ENCODE measurements at regions not wholly inside any gene's neighbourhood (a gene's known extent, or its start where the extent isn't known, plus 50 kb on each side); places are given as distances from the start of the nearest gene placed in this dataset.

DNA sequence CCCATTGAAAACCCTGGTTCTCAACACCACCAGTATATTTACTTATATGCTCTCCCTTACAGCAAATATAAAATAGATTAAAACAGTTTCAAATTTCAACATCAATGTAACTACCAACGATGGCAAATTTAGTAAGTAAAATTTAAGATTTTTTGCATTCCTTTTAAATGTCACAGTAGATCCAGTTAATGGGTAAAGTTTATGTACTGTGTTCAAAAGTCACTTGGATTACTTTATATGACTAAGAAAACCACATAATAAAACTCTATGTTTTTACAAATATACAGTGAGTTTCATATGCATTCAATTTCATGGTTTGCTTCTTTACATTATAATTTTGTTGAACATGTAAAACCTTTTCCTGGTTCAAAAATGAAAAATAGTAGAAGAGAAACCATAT, 364.6 kb downstream of the AASDHPPT start:
- H3K9me3 Mint-ChIP-seq: no peaks in the 10 kb centered on the region
- intact Hi-C loops (cut with micrococcal nuclease): no loop called here
- no peak overlapping the region for H3K4me3 Mint-ChIP-seq
- H3K36me3 Mint-ChIP-seq: no peaks in the 10 kb centered on the region
- H3K27ac Mint-ChIP-seq: no peak overlapping the region
- ChIA-PET POLR2A (no interaction called here), CTCF (no interaction called here)
- no peak for DNase-seq
- no peaks in the 10 kb centered on the region for H3K4me1 Mint-ChIP-seq (ENCODE audit: low read depth)
- H3K27me3 Mint-ChIP-seq: no peaks in the 10 kb centered on the region

- intact Hi-C loops (cut with micrococcal nuclease): no loop called here
- Mint-ChIP-seq H3K4me1 (ENCODE audit: low read depth) (no peaks in the 10 kb centered on the region), H3K9me3 (no peaks in the 10 kb centered on the region), H3K4me3 (no peak overlapping the region), H3K27me3 (no peaks in the 10 kb centered on the region), H3K27ac (no peak overlapping the region), H3K36me3 (no peaks in the 10 kb centered on the region)
- POLR2A ChIA-PET: no interaction called here
- CTCF ChIA-PET: interaction anchor here (0.7 kb wide), 1 partner anchor 18 kb away, joined by 4 read pairs; no protein-coding TSS in a partner anchor
- DNase-seq: no peak
Observed at GRCh38 chr11:106446302-106446701, 368.8 kb downstream of the AASDHPPT start.

DNA sequence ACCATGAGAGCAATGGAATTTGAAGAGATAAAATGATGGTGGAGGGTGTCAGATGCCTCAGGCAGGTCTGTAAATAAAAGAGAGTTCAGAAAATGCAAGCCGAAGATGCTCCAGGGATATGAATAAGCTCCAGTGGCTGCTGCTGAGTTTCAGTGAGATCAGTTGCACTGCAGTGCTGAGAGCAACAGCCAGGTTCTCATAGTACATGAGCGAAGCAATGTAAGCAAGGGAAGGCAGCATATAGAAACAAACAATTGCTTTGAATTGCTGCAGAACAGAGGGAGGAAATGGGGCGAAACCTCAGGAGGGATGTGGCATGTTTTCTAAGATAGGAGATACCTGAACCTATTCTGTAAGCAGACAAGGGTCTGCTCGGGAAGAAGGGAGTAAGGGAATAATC, 369.5 kb downstream of the AASDHPPT start:
- H3K9me3 Mint-ChIP-seq: no peaks in the 10 kb centered on the region
- no peaks in the 10 kb centered on the region for H3K4me1 Mint-ChIP-seq (ENCODE audit: low read depth)
- H3K36me3 Mint-ChIP-seq: no peaks in the 10 kb centered on the region
- DNase-seq: no peak
- no peak overlapping the region for H3K4me3 Mint-ChIP-seq
- H3K27ac Mint-ChIP-seq: no peak overlapping the region
- ChIA-PET CTCF (no interaction called here), POLR2A (no interaction called here)
- H3K27me3 Mint-ChIP-seq: no peaks in the 10 kb centered on the region
- intact Hi-C loops (cut with micrococcal nuclease): no loop called here

GRCh38 chr11:106447631-106448191, 370.2 kb downstream of the AASDHPPT start:
- Mint-ChIP-seq H3K4me1 (ENCODE audit: low read depth) (no peaks in the 10 kb centered on the region), H3K27me3 (no peaks in the 10 kb centered on the region), H3K9me3 (peaks cover 3% of the 10 kb centered on the region), H3K27ac (no peak overlapping the region), H3K36me3 (no peaks in the 10 kb centered on the region), H3K4me3 (no peak overlapping the region)
- DNase-seq: no peak
- ChIA-PET POLR2A (no interaction called here), CTCF (no interaction called here)
- intact Hi-C loops (cut with micrococcal nuclease): no loop called here

DNA sequence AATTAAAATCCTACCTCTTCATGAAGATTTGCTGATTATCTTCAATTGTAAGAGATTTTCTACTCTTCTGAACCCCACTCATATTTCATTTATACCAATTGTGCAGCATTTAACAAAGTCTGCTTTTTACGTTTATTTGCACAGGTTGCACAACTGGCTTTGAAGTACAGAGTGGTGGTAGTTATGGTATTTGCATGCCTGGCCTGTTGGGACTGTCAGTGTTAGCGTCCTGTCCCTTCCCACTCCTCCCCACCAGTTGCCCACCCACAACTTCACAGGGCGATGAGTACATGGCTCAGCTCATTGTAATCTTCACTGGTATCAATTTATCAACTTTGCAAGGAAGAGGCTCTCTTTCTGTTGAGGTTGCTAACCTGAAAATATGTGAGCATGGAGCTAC, 372.3 kb downstream of the AASDHPPT start:
- no peaks in the 10 kb centered on the region for H3K4me1 Mint-ChIP-seq (ENCODE audit: low read depth)
- ChIA-PET POLR2A (no interaction called here), CTCF (no interaction called here)
- no peak overlapping the region for H3K4me3 Mint-ChIP-seq
- H3K36me3 Mint-ChIP-seq: no peaks in the 10 kb centered on the region
- DNase-seq: no peak
- no peaks in the 10 kb centered on the region for H3K27me3 Mint-ChIP-seq
- intact Hi-C loops (cut with micrococcal nuclease): no loop called here
- no peak overlapping the region for H3K27ac Mint-ChIP-seq
- H3K9me3 Mint-ChIP-seq: peaks cover 8% of the 10 kb centered on the region

- POLR2A ChIA-PET: no interaction called here
- Mint-ChIP-seq H3K4me3 (no peak overlapping the region), H3K4me1 (ENCODE audit: low read depth) (no peaks in the 10 kb centered on the region), H3K9me3 (peaks cover 8% of the 10 kb centered on the region), H3K27ac (no peak overlapping the region), H3K27me3 (no peaks in the 10 kb centered on the region), H3K36me3 (no peaks in the 10 kb centered on the region)
- intact Hi-C loops (cut with micrococcal nuclease): no loop called here
- no peak for DNase-seq
- CTCF ChIA-PET: no interaction called here
Observed at GRCh38 chr11:106451228-106451922, 373.9 kb downstream of the AASDHPPT start.

- H3K9me3 Mint-ChIP-seq: peaks cover 13% of the 10 kb centered on the region
- H3K27me3 Mint-ChIP-seq: no peaks in the 10 kb centered on the region
- H3K36me3 Mint-ChIP-seq: no peaks in the 10 kb centered on the region
- H3K4me3 Mint-ChIP-seq: no peak overlapping the region
- intact Hi-C loops (cut with micrococcal nuclease): no loop called here
- DNase-seq: no peak
- no peaks in the 10 kb centered on the region for H3K4me1 Mint-ChIP-seq (ENCODE audit: low read depth)
- POLR2A ChIA-PET: no interaction called here
- CTCF ChIA-PET: no interaction called here
- H3K27ac Mint-ChIP-seq: no peak overlapping the region
Observed at GRCh38 chr11:106456647-106457046, 379.2 kb downstream of the AASDHPPT start.

- Mint-ChIP-seq H3K27ac (no peak overlapping the region), H3K36me3 (no peaks in the 10 kb centered on the region), H3K27me3 (no peaks in the 10 kb centered on the region), H3K9me3 (peaks cover 9% of the 10 kb centered on the region), H3K4me3 (no peak overlapping the region), H3K4me1 (ENCODE audit: low read depth) (no peaks in the 10 kb centered on the region)
- CTCF ChIA-PET: no interaction called here
- no peak for DNase-seq
- intact Hi-C loops (cut with micrococcal nuclease): no loop called here
- POLR2A ChIA-PET: no interaction called here
Observed at GRCh38 chr11:106457727-106458126, 380.3 kb downstream of the AASDHPPT start.

DNA sequence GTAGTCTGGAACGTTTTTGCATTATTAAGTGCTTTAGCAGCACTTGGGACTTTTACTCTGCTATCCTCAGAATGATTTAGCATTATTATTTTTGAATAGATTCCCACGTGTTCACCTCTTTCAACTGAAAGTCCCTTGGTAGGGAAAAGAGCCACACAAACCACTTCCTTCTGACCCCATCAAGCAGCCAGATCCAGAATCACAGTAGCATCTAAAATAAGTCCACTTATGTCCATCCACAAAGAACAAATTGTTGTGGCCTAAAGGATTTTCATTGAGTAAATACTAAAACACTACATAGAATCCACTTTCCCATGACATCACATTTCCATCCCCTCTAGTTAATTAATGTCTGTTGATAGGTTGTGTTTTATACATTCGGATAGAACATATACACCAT, 381.7 kb downstream of the AASDHPPT start:
- intact Hi-C loops (cut with micrococcal nuclease): no loop called here
- Mint-ChIP-seq H3K36me3 (no peaks in the 10 kb centered on the region), H3K27me3 (no peaks in the 10 kb centered on the region), H3K9me3 (peaks cover 4% of the 10 kb centered on the region), H3K4me3 (no peak overlapping the region), H3K4me1 (ENCODE audit: low read depth) (no peaks in the 10 kb centered on the region), H3K27ac (no peak overlapping the region)
- ChIA-PET POLR2A (no interaction called here), CTCF (no interaction called here)
- DNase-seq: no peak

- Mint-ChIP-seq H3K36me3 (no peaks in the 10 kb centered on the region), H3K27ac (no peak overlapping the region), H3K4me3 (no peak overlapping the region), H3K9me3 (peaks cover 4% of the 10 kb centered on the region), H3K27me3 (no peaks in the 10 kb centered on the region), H3K4me1 (ENCODE audit: low read depth) (no peaks in the 10 kb centered on the region)
- DNase-seq: no peak
- intact Hi-C loops (cut with micrococcal nuclease): no loop called here
- ChIA-PET POLR2A (no interaction called here), CTCF (no interaction called here)
Observed at GRCh38 chr11:106461148-106461691, 383.8 kb downstream of the AASDHPPT start.

DNA sequence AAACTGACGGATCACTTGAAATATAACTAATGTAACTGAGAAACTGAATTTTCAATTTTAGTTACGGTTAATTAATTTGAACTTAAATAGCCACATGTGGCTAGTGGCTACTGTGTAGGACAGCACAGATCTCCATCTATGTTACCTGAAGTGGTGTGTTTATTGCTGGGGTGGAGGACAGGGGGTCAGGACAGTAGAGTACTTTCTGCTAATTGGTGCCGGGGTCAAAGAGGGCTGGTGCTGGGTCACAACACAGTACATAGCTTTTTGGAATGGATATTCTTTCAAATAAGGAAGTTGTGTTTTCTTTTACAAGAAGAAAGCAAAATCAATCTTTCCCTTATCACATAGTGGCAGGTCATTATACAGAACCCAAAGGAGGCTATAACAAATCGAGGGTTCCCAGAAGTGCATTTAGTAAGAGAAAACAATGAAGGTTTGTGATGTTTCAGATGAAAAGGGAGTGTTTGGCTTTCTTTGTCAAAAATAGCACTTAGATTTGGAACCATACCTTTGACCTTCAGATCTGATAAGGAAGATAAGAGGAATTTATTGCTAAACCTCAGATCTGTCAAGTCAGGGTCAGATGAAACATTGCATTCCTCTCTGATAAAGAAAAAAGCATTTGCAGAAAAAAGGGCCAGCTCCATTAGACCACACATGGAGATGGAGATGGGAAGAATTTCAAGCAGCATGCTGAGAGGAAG, 384.5 kb downstream of the AASDHPPT start:
- Mint-ChIP-seq H3K4me1 (ENCODE audit: low read depth) (no peaks in the 10 kb centered on the region), H3K27ac (no peak overlapping the region), H3K4me3 (no peak overlapping the region), H3K27me3 (no peaks in the 10 kb centered on the region), H3K9me3 (peaks cover 4% of the 10 kb centered on the region), H3K36me3 (no peaks in the 10 kb centered on the region)
- intact Hi-C loops (cut with micrococcal nuclease): no loop called here
- ChIA-PET POLR2A (no interaction called here), CTCF (no interaction called here)
- no peak for DNase-seq

GRCh38 chr11:106463154-106463553, 385.7 kb downstream of the AASDHPPT start:
- ChIA-PET POLR2A (no interaction called here), CTCF (no interaction called here)
- intact Hi-C loops (cut with micrococcal nuclease): no loop called here
- H3K4me1 Mint-ChIP-seq (ENCODE audit: low read depth): no peaks in the 10 kb centered on the region
- no peaks in the 10 kb centered on the region for H3K27me3 Mint-ChIP-seq
- no peak overlapping the region for H3K4me3 Mint-ChIP-seq
- H3K36me3 Mint-ChIP-seq: no peaks in the 10 kb centered on the region
- no peak overlapping the region for H3K27ac Mint-ChIP-seq
- DNase-seq: no peak
- H3K9me3 Mint-ChIP-seq: peaks cover 4% of the 10 kb centered on the region

DNA sequence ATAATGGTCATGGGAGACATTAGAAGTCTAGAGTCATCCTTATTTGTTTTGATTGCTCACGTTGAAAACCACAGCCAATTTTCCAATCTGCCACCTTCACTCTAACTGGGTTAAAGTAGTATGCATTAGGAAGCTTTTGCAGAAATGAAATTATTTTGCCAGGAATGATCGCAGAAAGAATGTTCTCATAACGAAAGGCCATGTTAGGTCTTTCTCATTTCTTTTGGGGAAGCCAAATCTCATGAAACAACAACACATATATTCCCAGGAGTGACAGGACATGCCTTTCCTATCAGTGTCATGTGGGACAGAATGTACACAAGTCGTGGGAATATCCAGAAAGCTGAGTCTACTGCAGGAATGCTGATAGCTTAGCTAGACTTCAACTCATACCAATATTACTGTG, 386.3 kb downstream of the AASDHPPT start:
- peaks cover 4% of the 10 kb centered on the region for H3K9me3 Mint-ChIP-seq
- H3K27ac Mint-ChIP-seq: no peak overlapping the region
- ChIA-PET POLR2A (no interaction called here), CTCF (no interaction called here)
- no peak overlapping the region for H3K4me3 Mint-ChIP-seq
- H3K36me3 Mint-ChIP-seq: no peaks in the 10 kb centered on the region
- intact Hi-C loops (cut with micrococcal nuclease): no loop called here
- DNase-seq: no peak
- H3K4me1 Mint-ChIP-seq (ENCODE audit: low read depth): no peaks in the 10 kb centered on the region
- no peaks in the 10 kb centered on the region for H3K27me3 Mint-ChIP-seq

Measured in activated CD4-positive, alpha-beta memory T cell treated with anti-CD3 and anti-CD28 coated beads for 36 hours (primary cell).